Neural cell (in vitro differentiated cells): ENCODE measurements at regions not wholly inside any gene's neighbourhood (a gene's known extent, or its start where the extent isn't known, plus 50 kb on each side); places are given as distances from the start of the nearest gene placed in this dataset.

Source experiments
- H2AFZ ChIP-seq: fragments of 200-600, 300-800 bp; sonication (generic), shearing (Covaris generic); 2 replicates; pipeline ENCODE4 v1.6.0; 2014; ENCODE audit warnings: low read depth, mild to moderate bottlenecking, antibody characterized with exemption, low read length, moderate library complexity
- H3F3A ChIP-seq: fragments of 200-600 bp; shearing (Covaris generic); 2 replicates; pipeline ENCODE4 v1.6.1; 2016; ENCODE audit warnings: mild to moderate bottlenecking, moderate library complexity, mixed read lengths, antibody characterized with exemption, low read length; ENCODE audit not compliant: insufficient read depth, poor library complexity, severe bottlenecking
- H3K27ac ChIP-seq: fragments of 200-600, 300-800 bp; sonication (generic), shearing (Covaris generic); 2 replicates; pipeline ENCODE4 v1.5.1; 2014; ENCODE audit warnings: mild to moderate bottlenecking, low read length, moderate library complexity
- H3K27me3 ChIP-seq: fragments of 300-800, 200-600 bp; sonication (generic), shearing (Covaris generic); 2 replicates; pipeline ENCODE4 v1.6.0; 2014; ENCODE audit warnings: mild to moderate bottlenecking, low read depth, low read length, moderate library complexity; ENCODE audit not compliant: insufficient read depth
- H3K36me3 ChIP-seq: fragments of 300-800, 200-600 bp; sonication (generic), shearing (Covaris generic); 2 replicates; pipeline ENCODE4 v1.5.1; 2014; ENCODE audit warnings: mild to moderate bottlenecking, antibody characterized with exemption, low read length, moderate library complexity; ENCODE audit not compliant: insufficient read depth
- H3K4me2 ChIP-seq: fragments of 300-800, 200-600 bp; sonication (generic), shearing (Covaris generic); 2 replicates; pipeline ENCODE4 v1.6.0; 2014; ENCODE audit warnings: mild to moderate bottlenecking, low read length
- H3K4me3 ChIP-seq: fragments of 300-800, 200-600 bp; sonication (generic), shearing (Covaris generic); 2 replicates; pipeline ENCODE4 v1.5.1; 2014; ENCODE audit warnings: mild to moderate bottlenecking, low read length, moderate library complexity
- H3K79me2 ChIP-seq: fragments of 200-600 bp; shearing (Covaris generic); replicated peaks from 2 replicates; pipeline ENCODE4 v1.6.0; 2014; ENCODE audit warnings: mild to moderate bottlenecking, low read length, moderate library complexity; ENCODE audit not compliant: insufficient read depth
- H3K9ac ChIP-seq: fragments of 300-800, 200-600 bp; sonication (generic), shearing (Covaris generic); 2 replicates; pipeline ENCODE4 v1.6.1; 2016; ENCODE audit warnings: mild to moderate bottlenecking, low read length, mixed read lengths
- H3K9me2 ChIP-seq: fragments of 200-600 bp; shearing (Covaris generic); 2 replicates; pipeline ENCODE4 v1.6.1; 2016; ENCODE audit warnings: mild to moderate bottlenecking, low read length, mixed read lengths; ENCODE audit not compliant: insufficient read depth
- H3K9me3 ChIP-seq: fragments of 200-600, 300-800 bp; sonication (generic), shearing (Covaris generic); 2 replicates; pipeline ENCODE4 v1.6.1; 2016; ENCODE audit warnings: mild to moderate bottlenecking, mixed run types, low read length, moderate library complexity, mixed read lengths
- H4K20me1 ChIP-seq: fragments of 200-600 bp; shearing (Covaris generic); 2 replicates; pipeline ENCODE4 v1.6.1; 2016; ENCODE audit warnings: mild to moderate bottlenecking, mixed run types; ENCODE audit not compliant: insufficient read depth
- EP300 ChIP-seq: fragments of 450-650 bp; conservative IDR thresholded peaks from 2 replicates; pipeline ENCODE4 v1.6.1; 2014; ENCODE audit warnings: antibody characterized with exemption, mild to moderate bottlenecking, moderate library complexity; ENCODE audit not compliant: poor library complexity, severe bottlenecking
- EZH2 ChIP-seq: fragments of 200-600, 300-800 bp; shearing (Covaris generic), sonication (generic); IDR thresholded peaks from 2 replicates; pipeline ENCODE4 v1.6.1; 2014; ENCODE audit warnings: antibody characterized with exemption, low read length, borderline replicate concordance, mild to moderate bottlenecking; ENCODE audit not compliant: insufficient read depth, poor library complexity, severe bottlenecking
- MXI1 ChIP-seq: fragments of 450-650 bp; conservative IDR thresholded peaks from 2 replicates; pipeline ENCODE4 v1.6.1; 2014; ENCODE audit warnings: antibody characterized with exemption, mild to moderate bottlenecking; ENCODE audit not compliant: poor library complexity, severe bottlenecking
- POLR2AphosphoS5 ChIP-seq: IDR thresholded peaks from 2 replicates; pipeline ENCODE4 v1.6.1; 2012
- RAD21 ChIP-seq: fragments of 450-650 bp; conservative IDR thresholded peaks from 2 replicates; pipeline ENCODE4 v1.6.1; 2014; ENCODE audit warnings: antibody characterized with exemption, mild to moderate bottlenecking, moderate library complexity
- SMC3 ChIP-seq: fragments of 450-650 bp; conservative IDR thresholded peaks from 2 replicates; pipeline ENCODE4 v1.6.1; 2014; ENCODE audit warnings: antibody characterized with exemption, mild to moderate bottlenecking, moderate library complexity; ENCODE audit not compliant: poor library complexity
- TAF1 ChIP-seq: IDR thresholded peaks from 2 replicates; pipeline ENCODE4 v1.6.1; 2012; ENCODE audit warnings: low read depth
- TF ChIP-seq, protein P1 (sequence below): fragments of 450-650 bp; IDR thresholded peaks from 2 replicates; pipeline ENCODE4 v1.5.1; 2014; ENCODE audit warnings: antibody characterized with exemption, mild to moderate bottlenecking, moderate library complexity; ENCODE audit not compliant: poor library complexity, severe bottlenecking
- TF ChIP-seq, protein P2 (sequence below): IDR thresholded peaks from 2 replicates; pipeline ENCODE4 v1.6.1; 2012; ENCODE audit warnings: borderline replicate concordance

DNA sequence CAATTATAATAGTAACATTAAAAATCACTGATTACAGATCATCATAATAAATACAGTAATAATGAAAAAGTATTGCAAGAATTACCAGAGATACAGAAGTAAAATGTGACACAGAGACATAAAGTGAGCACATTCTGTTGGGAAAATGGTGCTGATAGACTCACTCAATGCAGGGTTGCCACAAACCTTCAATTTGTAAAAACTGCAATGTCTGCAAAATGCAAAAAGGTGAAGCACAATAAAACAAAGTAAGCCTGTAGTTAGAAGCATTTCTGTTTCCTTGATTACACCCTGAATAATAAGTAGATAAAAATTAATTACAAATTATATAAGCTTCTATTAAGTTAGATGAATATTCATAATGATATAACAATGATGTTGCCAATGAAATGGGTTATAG, 736.2 kb upstream of the CHD1 start:
- no peaks in the 10 kb centered on the region for H3K27me3 ChIP-seq
- no peak overlapping the region for H3K4me3 ChIP-seq
- no peaks in the 10 kb centered on the region for H3F3A ChIP-seq
- H3K4me2 ChIP-seq = no peak overlapping the region
- H3K36me3 ChIP-seq = no peaks in the 10 kb centered on the region
- H3K27ac ChIP-seq = no peak overlapping the region
- H3K9me2 ChIP-seq = no peaks in the 10 kb centered on the region
- H4K20me1 ChIP-seq = no peaks in the 10 kb centered on the region
- H3K79me2 ChIP-seq = no peaks in the 10 kb centered on the region
- no peak overlapping the region for H2AFZ ChIP-seq
- TF ChIP-seq SMC3 (no peak), EZH2 (no peak), POLR2AphosphoS5 (no peak)
- TF ChIP-seq, protein P1, sequence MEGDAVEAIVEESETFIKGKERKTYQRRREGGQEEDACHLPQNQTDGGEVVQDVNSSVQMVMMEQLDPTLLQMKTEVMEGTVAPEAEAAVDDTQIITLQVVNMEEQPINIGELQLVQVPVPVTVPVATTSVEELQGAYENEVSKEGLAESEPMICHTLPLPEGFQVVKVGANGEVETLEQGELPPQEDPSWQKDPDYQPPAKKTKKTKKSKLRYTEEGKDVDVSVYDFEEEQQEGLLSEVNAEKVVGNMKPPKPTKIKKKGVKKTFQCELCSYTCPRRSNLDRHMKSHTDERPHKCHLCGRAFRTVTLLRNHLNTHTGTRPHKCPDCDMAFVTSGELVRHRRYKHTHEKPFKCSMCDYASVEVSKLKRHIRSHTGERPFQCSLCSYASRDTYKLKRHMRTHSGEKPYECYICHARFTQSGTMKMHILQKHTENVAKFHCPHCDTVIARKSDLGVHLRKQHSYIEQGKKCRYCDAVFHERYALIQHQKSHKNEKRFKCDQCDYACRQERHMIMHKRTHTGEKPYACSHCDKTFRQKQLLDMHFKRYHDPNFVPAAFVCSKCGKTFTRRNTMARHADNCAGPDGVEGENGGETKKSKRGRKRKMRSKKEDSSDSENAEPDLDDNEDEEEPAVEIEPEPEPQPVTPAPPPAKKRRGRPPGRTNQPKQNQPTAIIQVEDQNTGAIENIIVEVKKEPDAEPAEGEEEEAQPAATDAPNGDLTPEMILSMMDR = no peak
- H3K9ac ChIP-seq = no peak overlapping the region
- H3K9me3 ChIP-seq = no peaks in the 10 kb centered on the region

DNA sequence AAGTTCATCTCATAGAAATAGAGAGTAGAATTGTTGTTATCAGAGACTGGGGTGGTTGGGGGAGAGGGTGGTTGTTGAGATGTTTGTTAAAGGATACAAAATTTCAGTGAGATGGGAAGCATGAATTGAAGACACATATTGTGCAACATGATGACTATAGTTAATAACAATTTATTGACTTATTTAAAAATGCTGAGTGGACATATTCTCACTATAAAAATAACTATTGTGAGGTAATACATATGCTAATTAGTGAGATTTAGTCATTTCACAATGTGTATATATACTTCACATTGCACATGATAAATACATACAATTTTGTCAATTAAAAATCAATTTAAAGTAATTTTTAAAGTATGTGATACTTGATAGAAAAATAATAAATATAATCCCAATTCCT, 722.5 kb upstream of the CHD1 start:
- H3K9me2 ChIP-seq = no peaks in the 10 kb centered on the region
- TF ChIP-seq SMC3 (no peak), POLR2AphosphoS5 (no peak), TAF1 (no peak), RAD21 (no peak), EZH2 (no peak), EP300 (no peak), MXI1 (no peak)
- TF ChIP-seq, protein P1 = no peak
- TF ChIP-seq, protein P2, sequence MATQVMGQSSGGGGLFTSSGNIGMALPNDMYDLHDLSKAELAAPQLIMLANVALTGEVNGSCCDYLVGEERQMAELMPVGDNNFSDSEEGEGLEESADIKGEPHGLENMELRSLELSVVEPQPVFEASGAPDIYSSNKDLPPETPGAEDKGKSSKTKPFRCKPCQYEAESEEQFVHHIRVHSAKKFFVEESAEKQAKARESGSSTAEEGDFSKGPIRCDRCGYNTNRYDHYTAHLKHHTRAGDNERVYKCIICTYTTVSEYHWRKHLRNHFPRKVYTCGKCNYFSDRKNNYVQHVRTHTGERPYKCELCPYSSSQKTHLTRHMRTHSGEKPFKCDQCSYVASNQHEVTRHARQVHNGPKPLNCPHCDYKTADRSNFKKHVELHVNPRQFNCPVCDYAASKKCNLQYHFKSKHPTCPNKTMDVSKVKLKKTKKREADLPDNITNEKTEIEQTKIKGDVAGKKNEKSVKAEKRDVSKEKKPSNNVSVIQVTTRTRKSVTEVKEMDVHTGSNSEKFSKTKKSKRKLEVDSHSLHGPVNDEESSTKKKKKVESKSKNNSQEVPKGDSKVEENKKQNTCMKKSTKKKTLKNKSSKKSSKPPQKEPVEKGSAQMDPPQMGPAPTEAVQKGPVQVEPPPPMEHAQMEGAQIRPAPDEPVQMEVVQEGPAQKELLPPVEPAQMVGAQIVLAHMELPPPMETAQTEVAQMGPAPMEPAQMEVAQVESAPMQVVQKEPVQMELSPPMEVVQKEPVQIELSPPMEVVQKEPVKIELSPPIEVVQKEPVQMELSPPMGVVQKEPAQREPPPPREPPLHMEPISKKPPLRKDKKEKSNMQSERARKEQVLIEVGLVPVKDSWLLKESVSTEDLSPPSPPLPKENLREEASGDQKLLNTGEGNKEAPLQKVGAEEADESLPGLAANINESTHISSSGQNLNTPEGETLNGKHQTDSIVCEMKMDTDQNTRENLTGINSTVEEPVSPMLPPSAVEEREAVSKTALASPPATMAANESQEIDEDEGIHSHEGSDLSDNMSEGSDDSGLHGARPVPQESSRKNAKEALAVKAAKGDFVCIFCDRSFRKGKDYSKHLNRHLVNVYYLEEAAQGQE = no peak
- H3K27me3 ChIP-seq = no peaks in the 10 kb centered on the region

More for the DNA sequence above, 722.5 kb upstream of the CHD1 start:
- H3F3A ChIP-seq = no peaks in the 10 kb centered on the region
- H3K4me2 ChIP-seq = no peak overlapping the region
- H3K9ac ChIP-seq = no peak overlapping the region
- no peak overlapping the region for H2AFZ ChIP-seq
- no peak overlapping the region for H3K27ac ChIP-seq
- no peaks in the 10 kb centered on the region for H3K36me3 ChIP-seq
- H3K9me3 ChIP-seq = no peaks in the 10 kb centered on the region
- H4K20me1 ChIP-seq = no peaks in the 10 kb centered on the region
- H3K79me2 ChIP-seq = no peaks in the 10 kb centered on the region
- no peak overlapping the region for H3K4me3 ChIP-seq
